GM18502 (cell line): ENCODE measurements at regions not wholly inside any gene's neighbourhood (a gene's known extent, or its start where the extent isn't known, plus 50 kb on each side); places are given as distances from the start of the nearest gene placed in this dataset.

Source experiments
- ATAC-seq: cut with Tn5 transposase; IDR thresholded peaks from one replicate; pipeline ENCODE4 v1.9.1; 2021; ENCODE audit warnings: mild to moderate bottlenecking; ENCODE audit not compliant: unreplicated experiment, poor library complexity

DNA sequence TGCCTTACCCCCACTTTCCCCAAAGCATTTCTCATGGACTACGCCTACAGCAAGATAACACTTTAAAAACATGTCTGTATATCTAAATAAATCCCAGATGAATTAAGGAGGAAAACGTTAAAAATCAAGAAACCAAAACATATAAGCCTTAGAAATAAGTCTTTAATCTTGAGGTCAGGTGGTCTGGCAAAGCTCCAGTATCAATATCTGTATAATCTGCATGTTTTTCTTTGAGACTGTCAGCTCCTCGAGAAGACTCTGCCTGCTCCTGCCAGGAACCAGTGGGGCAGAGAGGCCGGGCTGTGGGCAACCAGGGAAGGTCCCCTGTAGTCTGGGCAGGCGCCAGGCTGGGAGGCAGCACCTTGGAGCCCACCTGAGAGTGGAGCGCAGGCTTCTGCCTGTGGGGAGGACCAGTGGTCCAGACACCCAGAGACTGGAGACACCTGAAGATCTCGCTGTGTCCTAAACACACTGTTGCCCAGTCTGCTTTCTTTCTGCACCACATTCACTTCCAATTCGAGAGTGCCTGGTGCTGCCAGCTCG lies 291.0 kb upstream of the SOX11 start:
- no peak for ATAC-seq

DNA sequence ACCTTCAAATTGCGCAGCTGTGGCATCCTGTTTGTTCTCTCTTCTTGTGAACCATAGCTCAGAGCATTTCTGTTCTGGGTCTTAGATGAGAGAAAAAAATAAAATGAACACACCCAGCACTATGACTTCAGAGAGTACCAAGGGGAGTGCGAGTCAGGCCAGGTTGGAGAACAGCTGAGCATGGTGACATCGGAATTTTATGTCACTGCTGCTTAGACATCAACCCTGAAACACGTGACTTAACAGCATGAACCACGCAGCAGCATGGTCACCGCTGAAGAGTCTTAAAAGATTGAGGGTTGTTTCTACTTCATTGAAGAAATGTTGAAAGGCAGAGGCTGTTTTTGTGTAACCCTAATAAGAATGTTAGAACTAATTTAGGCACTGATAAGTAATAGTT lies 288.8 kb upstream of the SOX11 start:
- no peak for ATAC-seq

DNA sequence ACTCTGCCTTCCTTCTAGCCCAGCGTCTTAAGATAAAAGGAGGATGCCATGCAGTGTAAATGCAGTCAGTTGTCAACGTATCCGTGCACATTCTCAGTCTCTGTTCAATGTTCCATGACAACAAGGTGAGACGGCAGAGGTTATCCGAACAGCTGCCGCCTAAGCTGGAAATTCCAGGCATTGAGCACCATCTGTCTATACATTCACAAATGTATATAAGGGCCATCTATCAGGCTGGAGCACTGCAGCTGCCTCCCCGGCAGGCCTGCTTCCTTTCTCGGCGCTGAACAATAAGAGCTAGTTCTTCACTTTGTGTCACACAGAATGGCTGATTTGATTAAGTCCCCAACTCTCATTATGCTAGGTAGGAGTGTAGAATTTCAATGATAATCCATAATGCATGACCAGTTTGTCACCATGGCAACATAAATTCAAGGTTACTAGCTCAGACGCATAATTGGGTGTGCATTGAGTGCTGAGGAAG lies 282.2 kb upstream of the SOX11 start:
- ATAC-seq = no peak

DNA sequence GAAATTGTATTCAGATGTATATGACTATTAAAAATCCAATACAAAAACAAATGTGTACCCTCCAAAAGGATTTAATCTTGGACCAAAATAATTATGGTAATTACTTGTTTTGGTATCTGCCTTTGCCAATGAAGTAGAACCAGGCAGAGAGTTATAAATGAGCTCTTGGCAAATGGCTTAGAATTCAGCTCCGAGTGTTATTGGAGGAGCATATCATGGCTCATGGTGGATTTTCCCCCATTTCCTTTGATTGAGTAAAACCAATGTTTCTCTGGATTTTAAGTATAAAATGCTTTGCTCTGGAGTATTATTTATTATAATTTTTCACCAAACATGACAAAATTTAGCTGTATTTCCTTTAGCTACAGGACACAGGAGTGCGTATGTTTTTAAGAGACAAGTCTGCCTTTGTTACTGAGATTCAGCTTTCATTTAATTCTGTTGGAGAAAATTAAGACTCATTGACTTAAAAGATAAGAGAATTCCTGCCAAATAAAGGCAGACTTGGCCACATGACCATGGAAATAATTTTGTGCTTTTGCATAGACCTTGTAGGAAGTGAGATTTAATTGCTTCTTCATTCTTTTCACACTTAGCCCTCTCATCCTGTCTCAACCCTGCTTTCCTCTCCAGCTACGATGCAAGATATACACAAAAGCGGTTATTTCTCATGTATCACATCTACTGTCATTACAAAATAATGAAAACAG lies 281.0 kb upstream of the SOX11 start:
- ATAC-seq = no peak

DNA sequence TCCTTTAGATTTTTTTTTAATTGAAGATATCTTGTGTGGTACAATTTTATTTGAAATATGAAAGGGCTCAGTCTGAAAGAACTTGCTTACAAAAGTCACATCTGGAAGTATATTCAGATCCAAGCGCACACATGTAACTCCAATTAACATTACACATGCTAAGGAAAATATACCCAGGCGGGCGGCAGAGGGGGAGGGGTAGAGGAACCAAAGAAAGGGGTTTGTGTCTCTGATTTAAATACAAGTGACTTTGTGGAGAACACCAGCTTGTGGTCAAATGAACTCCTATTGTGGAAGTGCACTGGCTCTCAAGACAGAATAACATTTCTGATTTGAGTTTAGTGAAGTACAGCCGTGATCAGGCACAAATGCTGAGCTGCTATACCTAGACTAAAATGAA lies 280.2 kb upstream of the SOX11 start:
- ATAC-seq = no peak

DNA sequence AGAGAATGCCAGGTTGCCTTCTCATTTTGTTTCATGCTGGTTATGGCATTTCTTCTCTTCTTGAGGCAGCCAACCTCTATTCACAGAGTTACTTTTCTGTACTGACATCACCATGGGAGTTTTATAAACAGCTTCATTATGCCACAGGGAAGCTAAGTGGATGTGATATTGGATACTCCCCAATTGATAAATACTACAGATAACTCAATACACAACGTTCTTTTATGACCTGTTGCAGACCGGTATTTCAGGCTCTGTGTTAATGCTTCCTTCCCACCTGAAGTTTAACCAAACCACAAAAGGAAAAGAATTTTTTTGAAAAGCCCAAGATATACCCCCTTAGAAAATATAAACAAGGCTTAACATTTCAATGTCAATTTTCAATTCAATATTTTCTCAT lies 258.3 kb upstream of the SOX11 start:
- no peak for ATAC-seq

DNA sequence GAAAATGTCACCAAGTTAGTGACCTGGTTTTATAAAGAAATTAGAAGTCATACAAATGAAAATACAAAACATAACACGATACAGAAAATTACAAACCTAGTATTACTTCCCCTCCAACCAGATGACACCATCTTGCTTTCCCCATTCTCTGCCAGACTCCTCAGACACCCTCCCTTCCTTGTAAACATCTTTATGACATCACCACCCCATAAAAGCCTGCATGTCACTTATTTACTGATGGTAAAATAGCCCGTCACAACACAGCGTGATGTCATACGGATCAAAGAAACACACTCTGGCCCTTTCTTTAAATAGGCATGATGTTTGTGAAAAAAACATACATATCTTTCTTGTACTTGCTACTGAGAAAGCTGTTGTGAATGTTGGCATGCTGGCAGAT lies 254.8 kb upstream of the SOX11 start:
- ATAC-seq = no peak

DNA sequence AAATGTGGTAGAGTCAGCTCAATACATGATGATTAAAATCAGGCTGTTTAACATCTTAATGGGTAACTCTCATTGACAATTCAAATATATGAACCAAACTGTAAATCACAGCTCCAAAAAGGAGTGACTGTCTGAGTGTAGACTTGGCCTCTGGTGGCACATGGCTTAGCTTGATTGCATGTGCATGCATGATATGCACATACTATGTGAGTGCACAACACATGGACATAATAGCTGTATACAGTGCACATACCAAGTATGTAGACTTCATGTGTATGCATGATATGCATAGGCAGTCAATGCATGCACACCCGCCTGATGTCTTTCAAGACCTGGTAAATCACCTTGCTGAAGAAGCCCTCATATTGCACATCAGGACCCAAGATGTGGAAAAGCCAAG lies 252.0 kb upstream of the SOX11 start:
- ATAC-seq = no peak

DNA sequence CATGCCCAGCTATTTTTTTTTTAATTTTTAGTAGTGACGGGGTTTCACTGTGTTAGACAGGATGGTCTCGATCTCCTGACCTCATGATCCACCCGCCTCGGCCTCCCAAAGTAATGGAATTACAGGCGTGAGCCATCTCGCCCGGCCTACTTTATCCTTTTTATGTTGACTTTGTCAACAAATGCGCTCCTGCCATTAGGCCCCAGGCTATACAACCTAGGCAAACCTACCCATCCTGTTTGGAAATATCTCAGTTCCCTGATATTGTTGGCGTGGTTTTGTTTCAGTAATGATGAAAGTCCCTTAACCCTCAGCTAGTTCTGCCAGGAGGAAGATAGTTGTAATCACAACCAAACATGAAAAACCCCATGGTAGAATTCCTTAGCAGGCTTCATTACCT lies 249.4 kb upstream of the SOX11 start:
- ATAC-seq = no peak

DNA sequence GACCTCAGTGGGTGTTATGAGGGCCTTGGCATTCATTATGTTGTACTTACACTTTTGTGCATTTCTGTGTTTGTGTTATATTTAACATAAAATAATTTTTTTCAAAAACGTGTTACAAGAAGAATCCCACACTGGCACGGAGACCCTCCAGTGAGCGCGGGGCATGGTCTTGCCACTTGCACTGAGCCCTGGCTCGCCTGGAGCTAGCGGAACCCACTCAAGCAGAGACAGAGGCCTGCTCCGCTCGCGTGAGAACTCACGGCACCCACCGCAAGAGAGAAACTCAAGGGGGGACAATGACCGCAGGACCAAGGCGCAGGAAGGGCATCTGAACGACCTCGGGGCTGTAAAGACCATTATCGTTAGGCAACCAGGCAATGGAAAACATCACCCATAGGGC lies 248.0 kb upstream of the SOX11 start:
- no peak for ATAC-seq

DNA sequence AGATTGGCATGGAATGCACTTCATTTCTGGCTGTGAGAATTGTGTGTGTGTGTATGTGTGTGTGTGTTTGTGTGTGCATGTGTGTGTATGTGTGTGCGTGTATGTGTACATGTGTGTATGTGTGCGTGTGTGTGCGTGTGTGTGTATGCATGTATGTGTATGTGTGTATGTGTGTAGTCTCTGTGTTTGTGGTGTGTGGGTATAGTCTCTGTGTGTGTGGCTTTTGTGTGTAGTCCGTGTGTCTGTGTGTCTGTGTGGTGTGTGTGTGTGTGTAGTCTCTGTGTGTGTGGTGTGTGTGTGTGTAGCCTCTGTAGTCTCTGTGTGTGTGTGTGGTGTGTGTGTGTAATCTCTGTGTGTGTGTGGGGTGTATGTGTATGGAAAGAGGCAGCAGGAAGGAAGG lies 247.3 kb upstream of the SOX11 start:
- ATAC-seq = no peak

DNA sequence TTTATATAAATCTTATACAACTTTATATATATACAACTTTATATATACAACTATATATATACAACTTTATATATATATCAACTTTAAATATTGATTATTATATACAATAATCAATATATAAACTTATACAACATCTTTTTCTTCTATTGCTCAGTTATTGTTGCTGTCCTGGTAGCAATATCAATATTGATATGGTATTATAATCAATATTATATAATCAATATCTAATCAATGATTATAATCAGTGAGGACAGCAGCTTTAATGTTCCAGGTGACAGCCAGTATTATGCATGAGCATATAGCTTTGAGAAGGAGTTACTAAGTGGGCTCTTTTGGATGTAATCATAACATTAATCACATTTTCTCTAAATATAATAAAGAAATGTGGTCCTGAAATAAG lies 242.3 kb upstream of the SOX11 start:
- ATAC-seq = no peak

DNA sequence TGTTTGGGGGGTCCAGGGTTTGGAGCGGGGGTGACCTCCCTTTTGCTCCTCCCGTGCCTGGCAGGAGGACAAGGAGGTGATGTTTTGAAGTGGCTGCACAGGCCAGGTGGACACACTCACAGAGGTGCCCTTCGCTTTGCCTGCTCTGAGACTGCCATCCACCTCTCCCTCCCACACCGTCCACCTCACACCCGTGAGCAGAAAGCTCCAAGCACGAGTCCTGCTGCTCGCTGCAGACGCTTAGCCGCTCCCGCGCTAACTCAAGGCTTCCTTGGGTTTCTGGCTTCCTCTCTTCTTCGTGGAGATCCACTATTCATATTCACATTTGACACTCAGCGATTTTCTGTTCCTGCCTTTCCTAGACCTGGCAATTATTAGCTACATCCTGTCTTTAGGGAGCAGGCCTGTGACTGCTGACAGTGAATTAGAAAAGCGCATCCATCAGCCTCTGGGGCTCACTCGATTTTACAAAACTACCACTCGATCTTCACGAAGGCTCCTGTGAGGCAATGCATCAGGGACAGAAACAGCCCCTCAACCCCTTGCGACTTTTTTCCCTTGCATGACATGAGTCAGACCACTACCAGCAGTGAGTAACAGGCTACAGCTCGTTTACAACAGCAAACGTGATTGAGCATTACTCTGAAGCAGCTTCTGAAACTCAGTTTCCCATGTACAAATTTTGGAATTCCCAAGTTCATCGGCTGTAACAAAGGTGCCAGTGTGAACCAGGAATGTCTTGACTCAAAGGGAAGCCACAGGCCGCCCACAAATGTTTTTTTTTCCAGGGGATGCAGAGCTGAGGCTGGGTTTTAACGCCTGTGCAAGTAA lies 238.7 kb upstream of the SOX11 start:
- no peak for ATAC-seq

DNA sequence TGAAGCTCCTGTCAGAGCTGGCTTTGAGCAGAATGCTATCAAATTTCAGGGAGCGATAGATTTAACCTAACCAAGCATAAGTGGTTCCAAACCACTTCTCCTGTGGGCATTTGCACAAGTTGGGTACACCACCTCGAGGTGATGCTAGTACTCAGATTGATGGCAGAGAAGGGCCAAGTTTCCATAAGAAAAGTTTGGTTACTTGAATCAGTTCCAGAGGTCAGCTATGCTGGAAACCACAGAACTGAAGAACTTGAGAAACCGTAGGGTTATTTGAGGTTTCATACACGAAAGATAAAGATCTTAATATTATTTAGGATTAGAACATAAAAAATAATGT lies 238.2 kb upstream of the SOX11 start:
- no peak for ATAC-seq

DNA sequence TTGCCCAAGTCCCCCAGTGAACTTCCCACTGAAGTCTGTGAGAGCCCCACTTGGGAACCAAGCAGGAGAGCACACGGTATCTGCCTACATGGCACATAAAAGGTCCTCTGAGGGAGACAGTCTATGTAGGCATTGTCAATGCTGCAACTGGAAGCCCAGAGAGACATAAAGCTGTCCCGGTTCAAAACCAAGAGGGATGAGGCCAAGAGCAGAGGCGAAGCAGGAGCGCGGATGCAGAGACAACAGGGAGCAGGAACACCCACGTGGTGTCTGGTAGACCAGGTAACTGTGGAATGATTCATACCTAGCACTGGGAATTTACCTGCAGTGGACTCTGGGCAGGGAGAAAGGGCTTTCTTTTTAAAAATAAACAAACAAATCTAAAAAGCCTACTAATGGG lies 233.1 kb upstream of the SOX11 start:
- ATAC-seq = no peak

DNA sequence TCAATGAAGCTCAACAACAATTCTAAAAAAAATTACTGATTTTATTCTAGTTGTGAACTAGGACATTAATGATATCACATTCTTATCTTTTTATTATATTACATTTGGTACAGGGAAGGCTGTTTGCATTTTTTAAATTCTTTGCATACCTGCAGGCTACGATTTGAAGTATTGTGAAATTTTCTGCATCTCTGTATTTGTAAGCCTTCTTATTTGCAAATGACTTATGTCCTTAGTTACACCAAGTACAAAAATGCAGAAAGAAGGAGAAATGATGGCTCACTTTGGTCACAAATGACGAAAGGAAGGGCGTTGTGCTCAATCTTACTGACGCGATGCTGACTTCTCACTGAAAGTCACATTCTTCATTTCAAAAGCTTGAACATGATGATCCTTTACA lies 227.5 kb upstream of the SOX11 start:
- no peak for ATAC-seq

DNA sequence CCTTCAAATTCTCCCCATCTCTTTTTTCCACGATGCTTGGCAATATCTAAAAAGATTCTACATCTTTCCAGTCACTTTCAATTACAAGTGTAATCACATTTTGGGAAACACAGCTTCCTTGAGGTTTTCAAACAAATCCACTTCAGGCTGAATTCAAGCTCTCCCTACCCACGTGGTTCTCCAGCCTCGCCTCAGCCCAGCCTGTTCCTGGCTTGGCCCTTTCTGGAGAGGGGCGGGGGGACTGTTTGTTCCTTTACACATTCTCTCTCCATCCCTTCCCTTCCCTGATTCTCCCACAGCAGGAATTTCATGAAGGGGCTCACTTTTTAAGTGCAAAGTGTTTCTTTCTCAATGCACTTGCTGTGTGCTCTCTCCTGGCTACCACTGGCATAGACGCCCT lies 226.3 kb upstream of the SOX11 start:
- ATAC-seq = no peak

DNA sequence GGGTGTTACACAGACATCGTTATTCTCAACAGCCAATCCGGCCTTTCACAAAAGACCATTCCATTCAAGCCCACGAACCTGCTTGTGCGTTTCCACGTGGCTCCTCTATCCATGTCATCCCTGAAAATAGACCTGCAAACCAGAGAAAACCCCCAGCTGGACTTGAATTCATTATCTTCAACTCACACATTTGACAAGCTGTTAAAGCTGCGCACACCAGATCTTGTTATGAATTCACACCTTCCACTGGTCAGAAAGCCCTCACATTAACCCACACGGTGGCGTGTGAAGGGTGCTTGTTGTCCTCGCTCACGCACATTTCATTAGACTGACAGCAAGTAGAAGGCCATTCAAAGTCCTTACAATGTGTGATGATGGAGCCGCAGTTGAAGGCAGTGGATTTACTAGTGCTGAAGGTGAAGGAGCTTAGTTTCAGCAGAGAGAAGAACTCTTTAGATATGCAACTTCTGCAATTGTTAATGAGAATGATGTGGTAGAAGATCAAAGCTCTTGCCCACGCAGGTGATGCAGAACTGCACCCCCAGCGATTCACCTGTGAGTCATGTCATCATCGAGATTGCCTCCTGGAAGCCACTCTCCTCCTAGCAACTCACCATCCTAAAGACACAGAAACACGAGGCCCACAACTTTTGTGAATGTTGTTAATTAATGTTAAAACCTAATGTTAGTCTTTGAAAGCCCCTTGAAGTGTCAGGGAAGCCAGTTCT lies 224.8 kb upstream of the SOX11 start:
- no peak for ATAC-seq

DNA sequence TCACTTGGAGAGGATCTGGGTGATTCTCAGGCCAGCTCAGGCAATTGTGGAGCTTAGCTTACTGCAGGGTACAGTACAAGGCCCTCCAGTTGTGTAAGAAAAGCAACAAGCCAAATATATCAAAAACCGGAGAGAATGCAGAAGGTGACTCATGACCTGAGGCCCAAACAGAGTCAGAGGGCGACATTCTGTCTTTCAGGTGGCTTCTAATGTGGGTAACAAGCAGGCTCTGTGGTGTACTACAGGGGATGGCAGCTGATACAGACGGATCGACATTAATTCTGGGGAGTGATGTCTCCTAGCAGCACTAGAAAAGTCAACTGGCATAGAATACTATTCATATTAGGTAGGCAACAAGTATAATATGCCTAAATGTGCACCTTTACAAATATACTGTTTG lies 219.5 kb upstream of the SOX11 start:
- ATAC-seq = no peak

DNA sequence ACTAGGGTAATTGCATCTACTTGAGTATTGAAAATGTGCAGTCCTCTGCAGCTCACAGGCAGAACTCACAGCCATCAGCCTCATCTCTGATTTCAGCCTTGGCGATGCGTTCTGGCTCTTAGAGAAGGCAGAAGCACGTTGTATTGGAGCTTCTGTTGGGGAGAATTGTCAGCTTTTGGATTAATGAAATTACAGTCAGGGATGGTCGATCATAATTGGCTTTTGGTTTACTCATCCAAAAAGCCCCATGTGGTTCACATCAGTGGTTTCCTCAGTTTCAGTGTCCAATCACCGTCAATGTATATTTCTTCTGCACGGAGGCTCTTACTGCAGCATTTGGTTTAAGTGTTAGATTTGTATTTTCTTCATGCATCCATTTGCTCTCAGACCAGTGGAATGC lies 218.5 kb upstream of the SOX11 start:
- ATAC-seq = no peak

DNA sequence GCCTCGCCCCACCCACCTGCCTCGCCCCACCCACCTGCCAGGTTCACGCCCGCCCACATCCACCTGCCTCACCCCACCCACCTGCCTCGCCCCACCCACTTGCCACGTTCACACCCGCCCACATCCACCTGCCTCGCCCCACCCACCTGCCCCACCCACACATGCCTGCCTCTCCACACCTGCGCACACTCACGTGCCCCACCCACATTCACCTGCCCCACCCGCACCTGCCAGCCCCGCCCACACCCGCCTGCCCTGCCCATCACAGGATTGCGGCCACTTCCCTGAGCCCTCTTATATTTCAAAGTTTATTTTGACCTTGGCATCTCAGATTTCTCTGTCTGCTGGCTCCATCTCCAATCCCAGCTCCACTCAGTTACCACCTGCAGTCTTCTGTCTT lies 217.5 kb upstream of the SOX11 start:
- no peak for ATAC-seq
